Adrenal gland (tissue), 5 donors: ENCODE measurements at regions not wholly inside any gene's neighbourhood (a gene's known extent, or its start where the extent isn't known, plus 50 kb on each side); places are given as distances from the start of the nearest gene placed in this dataset.

Source experiments
- POLR2A ChIP-seq, 2 donors: fragments of 450-650 bp; IDR thresholded peaks; one replicate each; pipeline ENCODE4 v1.6.1; 2017; ENCODE audit warnings: antibody characterized with exemption in 2 of 2, mild to moderate bottlenecking in 2 of 2, moderate library complexity in 1 of 2
- TF ChIP-seq, protein P1 (sequence below), 6 experiments: fragments of 450-650 bp in 4 of 6; fragments of 200-600 bp in 2 of 6; sonication (generic) in 1 of 6; IDR thresholded peaks; 1 replicate in 5 of 6; 2 replicates in 1 of 6; pipeline versions ENCODE4 v1.5.1 to v1.8.0; 2016 to 2021; ENCODE audit warnings: antibody characterized with exemption in 6 of 6, mild to moderate bottlenecking in 2 of 6, moderate library complexity in 1 of 6
- donor health status: DM: no; HTN: no; CAD: no.

DNA sequence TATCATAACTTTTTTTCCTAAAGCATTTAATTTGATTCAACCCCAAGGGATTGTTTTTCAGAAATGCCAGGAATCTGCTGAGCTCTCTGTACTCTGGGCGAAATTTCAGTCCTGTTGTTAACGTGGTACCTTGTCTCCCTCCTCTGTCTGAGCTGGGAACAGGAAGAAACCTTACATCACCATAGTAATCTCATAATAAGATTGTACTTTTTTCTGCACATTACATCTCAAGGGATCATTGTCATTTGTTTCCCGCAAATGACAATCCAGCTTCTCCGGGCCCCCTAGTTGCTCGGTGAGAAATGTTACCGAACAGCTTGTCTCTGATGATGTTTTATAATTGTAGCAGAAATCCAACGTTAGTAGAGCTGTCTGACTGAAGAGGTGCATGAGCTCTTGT is 152.7 kb upstream of the ERCC4 start:
- TF ChIP-seq, protein P1, sequence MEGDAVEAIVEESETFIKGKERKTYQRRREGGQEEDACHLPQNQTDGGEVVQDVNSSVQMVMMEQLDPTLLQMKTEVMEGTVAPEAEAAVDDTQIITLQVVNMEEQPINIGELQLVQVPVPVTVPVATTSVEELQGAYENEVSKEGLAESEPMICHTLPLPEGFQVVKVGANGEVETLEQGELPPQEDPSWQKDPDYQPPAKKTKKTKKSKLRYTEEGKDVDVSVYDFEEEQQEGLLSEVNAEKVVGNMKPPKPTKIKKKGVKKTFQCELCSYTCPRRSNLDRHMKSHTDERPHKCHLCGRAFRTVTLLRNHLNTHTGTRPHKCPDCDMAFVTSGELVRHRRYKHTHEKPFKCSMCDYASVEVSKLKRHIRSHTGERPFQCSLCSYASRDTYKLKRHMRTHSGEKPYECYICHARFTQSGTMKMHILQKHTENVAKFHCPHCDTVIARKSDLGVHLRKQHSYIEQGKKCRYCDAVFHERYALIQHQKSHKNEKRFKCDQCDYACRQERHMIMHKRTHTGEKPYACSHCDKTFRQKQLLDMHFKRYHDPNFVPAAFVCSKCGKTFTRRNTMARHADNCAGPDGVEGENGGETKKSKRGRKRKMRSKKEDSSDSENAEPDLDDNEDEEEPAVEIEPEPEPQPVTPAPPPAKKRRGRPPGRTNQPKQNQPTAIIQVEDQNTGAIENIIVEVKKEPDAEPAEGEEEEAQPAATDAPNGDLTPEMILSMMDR (IDR thresholded peaks at IDR 0.05) = peak in 5 of 6 experiments; percentile 9 to 51 (median 26)
- no peak for TF ChIP-seq POLR2A (IDR thresholded peaks at IDR 0.05)
